Neural cell (in vitro differentiated cells): ENCODE measurements at regions not wholly inside any gene's neighbourhood (a gene's known extent, or its start where the extent isn't known, plus 50 kb on each side); places are given as distances from the start of the nearest gene placed in this dataset.

Experiments
- EP300 ChIP-seq: fragments of 450-650 bp; conservative IDR thresholded peaks from 2 replicates; pipeline ENCODE4 v1.6.1; 2014; ENCODE audit warnings: antibody characterized with exemption, mild to moderate bottlenecking, moderate library complexity; ENCODE audit not compliant: poor library complexity, severe bottlenecking
- EZH2 ChIP-seq: fragments of 200-600, 300-800 bp; shearing (Covaris generic), sonication (generic); IDR thresholded peaks from 2 replicates; pipeline ENCODE4 v1.6.1; 2014; ENCODE audit warnings: antibody characterized with exemption, low read length, borderline replicate concordance, mild to moderate bottlenecking; ENCODE audit not compliant: insufficient read depth, poor library complexity, severe bottlenecking
- MXI1 ChIP-seq: fragments of 450-650 bp; conservative IDR thresholded peaks from 2 replicates; pipeline ENCODE4 v1.6.1; 2014; ENCODE audit warnings: antibody characterized with exemption, mild to moderate bottlenecking; ENCODE audit not compliant: poor library complexity, severe bottlenecking
- POLR2AphosphoS5 ChIP-seq: IDR thresholded peaks from 2 replicates; pipeline ENCODE4 v1.6.1; 2012
- RAD21 ChIP-seq: fragments of 450-650 bp; conservative IDR thresholded peaks from 2 replicates; pipeline ENCODE4 v1.6.1; 2014; ENCODE audit warnings: antibody characterized with exemption, mild to moderate bottlenecking, moderate library complexity
- REST ChIP-seq: IDR thresholded peaks from 2 replicates; pipeline ENCODE4 v1.6.1; 2012; ENCODE audit warnings: borderline replicate concordance
- SMC3 ChIP-seq: fragments of 450-650 bp; conservative IDR thresholded peaks from 2 replicates; pipeline ENCODE4 v1.6.1; 2014; ENCODE audit warnings: antibody characterized with exemption, mild to moderate bottlenecking, moderate library complexity; ENCODE audit not compliant: poor library complexity
- TAF1 ChIP-seq: IDR thresholded peaks from 2 replicates; pipeline ENCODE4 v1.6.1; 2012; ENCODE audit warnings: low read depth
- TF ChIP-seq, protein P1 (sequence below): fragments of 450-650 bp; IDR thresholded peaks from 2 replicates; pipeline ENCODE4 v1.5.1; 2014; ENCODE audit warnings: antibody characterized with exemption, mild to moderate bottlenecking, moderate library complexity; ENCODE audit not compliant: poor library complexity, severe bottlenecking

GRCh38 chr4:177505171-177505615 is 63.0 kb upstream of the AGA start:
- TF ChIP-seq, protein P1, sequence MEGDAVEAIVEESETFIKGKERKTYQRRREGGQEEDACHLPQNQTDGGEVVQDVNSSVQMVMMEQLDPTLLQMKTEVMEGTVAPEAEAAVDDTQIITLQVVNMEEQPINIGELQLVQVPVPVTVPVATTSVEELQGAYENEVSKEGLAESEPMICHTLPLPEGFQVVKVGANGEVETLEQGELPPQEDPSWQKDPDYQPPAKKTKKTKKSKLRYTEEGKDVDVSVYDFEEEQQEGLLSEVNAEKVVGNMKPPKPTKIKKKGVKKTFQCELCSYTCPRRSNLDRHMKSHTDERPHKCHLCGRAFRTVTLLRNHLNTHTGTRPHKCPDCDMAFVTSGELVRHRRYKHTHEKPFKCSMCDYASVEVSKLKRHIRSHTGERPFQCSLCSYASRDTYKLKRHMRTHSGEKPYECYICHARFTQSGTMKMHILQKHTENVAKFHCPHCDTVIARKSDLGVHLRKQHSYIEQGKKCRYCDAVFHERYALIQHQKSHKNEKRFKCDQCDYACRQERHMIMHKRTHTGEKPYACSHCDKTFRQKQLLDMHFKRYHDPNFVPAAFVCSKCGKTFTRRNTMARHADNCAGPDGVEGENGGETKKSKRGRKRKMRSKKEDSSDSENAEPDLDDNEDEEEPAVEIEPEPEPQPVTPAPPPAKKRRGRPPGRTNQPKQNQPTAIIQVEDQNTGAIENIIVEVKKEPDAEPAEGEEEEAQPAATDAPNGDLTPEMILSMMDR: no peak
- no peak for TF ChIP-seq POLR2AphosphoS5
- TF ChIP-seq EP300: no peak
- TF ChIP-seq EZH2: no peak
- no peak for TF ChIP-seq RAD21
- TF ChIP-seq REST: no peak
- no peak for TF ChIP-seq SMC3
- no peak for TF ChIP-seq MXI1
- TF ChIP-seq TAF1: no peak
